Lung (tissue), 11 donors: ENCODE measurements at regions not wholly inside any gene's neighbourhood (a gene's known extent, or its start where the extent isn't known, plus 50 kb on each side); places are given as distances from the start of the nearest gene placed in this dataset.

Source experiments
- ATAC-seq: fragments of 200-7000 bp; cut with Tn5 transposase; one replicate; pipeline ENCODE4 v1.9.1; 2020; ENCODE audit warnings: moderate number of reproducible peaks; ENCODE audit not compliant: insufficient read depth, low FRiP score
- DNase-seq, 3 donors: peaks; one replicate each; pipeline ENCODE4 v3.0.0-alpha.2; 2013 to 2017
- H3K27ac ChIP-seq, 2 donors: one replicate each; pipeline ENCODE4 v1.5.1; 2013; ENCODE audit warnings: mild to moderate bottlenecking in 2 of 2, moderate library complexity in 2 of 2, control low read depth in 1 of 2, inconsistent platforms in 1 of 2, low read depth in 1 of 2, low read length in 1 of 2
- H3K27me3 ChIP-seq, 3 donors: one replicate each; pipeline ENCODE4 v1.5.1; 2013; ENCODE audit warnings: low read length in 2 of 3; ENCODE audit not compliant: control insufficient read depth in 3 of 3, insufficient read depth in 3 of 3
- H3K36me3 ChIP-seq, 4 donors: one replicate each; pipeline ENCODE4 v1.5.1; 2013; ENCODE audit warnings: low read length in 4 of 4, mild to moderate bottlenecking in 1 of 4, moderate library complexity in 1 of 4; ENCODE audit not compliant: control insufficient read depth in 4 of 4, insufficient read depth in 4 of 4
- H3K4me1 ChIP-seq, 5 donors: one replicate each; pipeline ENCODE4 v1.5.1; 2013; ENCODE audit warnings: low read length in 5 of 5, mild to moderate bottlenecking in 2 of 5, moderate library complexity in 1 of 5; ENCODE audit not compliant: control insufficient read depth in 5 of 5, insufficient read depth in 5 of 5
- H3K4me3 ChIP-seq: one replicate; pipeline ENCODE4 v1.5.1; 2013; ENCODE audit warnings: mild to moderate bottlenecking, control low read depth, moderate library complexity
- H3K9ac ChIP-seq, 2 donors: one replicate each; pipeline ENCODE4 v1.5.1; 2013; ENCODE audit warnings: low read length in 2 of 2, control low read depth in 1 of 2; ENCODE audit not compliant: insufficient read depth in 1 of 2
- H3K9me3 ChIP-seq, 4 donors: one replicate each; pipeline ENCODE4 v1.5.1; 2013; ENCODE audit warnings: low read length in 3 of 4, mild to moderate bottlenecking in 1 of 4, moderate library complexity in 1 of 4; ENCODE audit not compliant: control insufficient read depth in 4 of 4, insufficient read depth in 3 of 4
- WGBS, 2 donors: extraction: QIAGEN DNeasy Blood & Tissue Kit; methylation state at CpG; one replicate each; pipeline ENCODE4 v1.1.7; 2013; 5-methylcytosine and 5-hydroxymethylcytosine counted together
- TF ChIP-seq, protein P1 (sequence below): IDR thresholded peaks from 2 replicates; pipeline ENCODE4 v1.5.1; 2012; ENCODE audit warnings: mild to moderate bottlenecking; ENCODE audit errors: control extremely low read depth, extremely low read depth
- donor health status: control.
- donor health status: control.
- donor health status: Bipolar disorder and iron deficiency.
- donor health status: healthy.
- donor health status: DM: yes; HTN: yes; CAD: no.

- no peak for DNase-seq
- no peak overlapping the region for H3K9ac ChIP-seq
- H3K27me3 ChIP-seq: no peaks in the 10 kb centered on the region
- H3K4me1 ChIP-seq: no peaks in the 10 kb centered on the region
- TF ChIP-seq, protein P1, sequence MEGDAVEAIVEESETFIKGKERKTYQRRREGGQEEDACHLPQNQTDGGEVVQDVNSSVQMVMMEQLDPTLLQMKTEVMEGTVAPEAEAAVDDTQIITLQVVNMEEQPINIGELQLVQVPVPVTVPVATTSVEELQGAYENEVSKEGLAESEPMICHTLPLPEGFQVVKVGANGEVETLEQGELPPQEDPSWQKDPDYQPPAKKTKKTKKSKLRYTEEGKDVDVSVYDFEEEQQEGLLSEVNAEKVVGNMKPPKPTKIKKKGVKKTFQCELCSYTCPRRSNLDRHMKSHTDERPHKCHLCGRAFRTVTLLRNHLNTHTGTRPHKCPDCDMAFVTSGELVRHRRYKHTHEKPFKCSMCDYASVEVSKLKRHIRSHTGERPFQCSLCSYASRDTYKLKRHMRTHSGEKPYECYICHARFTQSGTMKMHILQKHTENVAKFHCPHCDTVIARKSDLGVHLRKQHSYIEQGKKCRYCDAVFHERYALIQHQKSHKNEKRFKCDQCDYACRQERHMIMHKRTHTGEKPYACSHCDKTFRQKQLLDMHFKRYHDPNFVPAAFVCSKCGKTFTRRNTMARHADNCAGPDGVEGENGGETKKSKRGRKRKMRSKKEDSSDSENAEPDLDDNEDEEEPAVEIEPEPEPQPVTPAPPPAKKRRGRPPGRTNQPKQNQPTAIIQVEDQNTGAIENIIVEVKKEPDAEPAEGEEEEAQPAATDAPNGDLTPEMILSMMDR: no peak
- H3K9me3 ChIP-seq: peaks cover 0 to 2% (median 0%) of the 10 kb centered on the region in 4 donors
- no peak for ATAC-seq
- H3K36me3 ChIP-seq: no peaks in the 10 kb centered on the region
- no peak overlapping the region for H3K27ac ChIP-seq
- WGBS, 2 donors: 75 to 87% methylated on average over 3 of the region's 3 CpGs
- no peak overlapping the region for H3K4me3 ChIP-seq
These were observed 319.0 kb downstream of the TMEM114 start for GRCh38 chr16:8271344-8271743.

DNA sequence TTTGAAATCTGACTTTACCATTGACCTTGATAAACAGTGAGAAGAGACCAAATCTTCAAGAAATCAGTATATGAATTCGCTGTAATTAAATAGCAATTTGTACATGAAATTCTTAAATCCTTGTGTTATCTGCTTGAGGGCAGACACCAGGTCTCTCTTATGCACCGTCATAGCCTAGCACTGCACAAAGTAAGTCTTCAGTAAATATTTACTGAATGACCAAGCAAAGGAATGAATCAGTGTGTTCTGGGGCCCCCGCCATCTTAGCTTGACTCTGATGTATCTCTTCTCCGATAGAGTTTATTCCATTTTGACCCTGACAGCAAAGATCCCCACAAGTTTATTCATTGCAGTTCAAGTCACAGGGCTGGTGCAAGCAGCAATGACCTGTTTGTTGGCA is 328.0 kb downstream of the TMEM114 start:
- Histone ChIP-seq H3K9me3 (no peaks in the 10 kb centered on the region), H3K36me3 (no peaks in the 10 kb centered on the region), H3K4me3 (no peak overlapping the region), H3K27me3 (no peaks in the 10 kb centered on the region), H3K4me1 (no peaks in the 10 kb centered on the region), H3K27ac (no peak overlapping the region), H3K9ac (no peak overlapping the region)
- ATAC-seq: no peak
- 74 to 88% methylated on average over 4 of the region's 4 CpGs for WGBS, 2 donors
- TF ChIP-seq, protein P1: no peak
- DNase-seq: no peak

DNA sequence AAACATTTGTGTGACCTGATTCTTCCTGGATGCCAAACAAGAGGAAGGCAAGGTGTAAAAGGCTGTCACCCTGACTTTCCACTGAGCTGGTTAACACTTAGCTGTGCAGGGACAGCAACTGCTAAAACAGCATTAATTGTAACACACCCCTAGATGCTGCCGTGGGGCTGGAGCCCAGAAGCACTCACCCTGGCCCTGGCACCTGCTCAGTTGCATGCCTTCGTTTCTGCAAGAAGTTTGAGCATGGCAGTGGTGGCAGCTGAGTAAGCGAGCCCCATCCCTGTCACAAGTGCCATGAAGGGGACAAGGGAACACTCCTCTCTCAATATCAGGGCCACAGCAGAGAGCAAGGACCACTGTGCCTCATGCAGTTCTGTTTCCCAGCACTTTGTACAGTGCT is 330.2 kb downstream of the TMEM114 start:
- ATAC-seq: no peak
- TF ChIP-seq, protein P1: no peak
- Histone ChIP-seq H3K36me3 (no peaks in the 10 kb centered on the region), H3K4me3 (no peak overlapping the region), H3K4me1 (no peaks in the 10 kb centered on the region), H3K9ac (no peak overlapping the region), H3K27ac (no peak overlapping the region), H3K9me3 (no peaks in the 10 kb centered on the region), H3K27me3 (no peaks in the 10 kb centered on the region)
- WGBS, 2 donors: 70 to 81% methylated on average over 3 of the region's 3 CpGs
- DNase-seq: no peak

- TF ChIP-seq, protein P1: no peak
- DNase-seq: no peak
- Histone ChIP-seq H3K9ac (no peak overlapping the region), H3K4me3 (no peak overlapping the region), H3K36me3 (no peaks in the 10 kb centered on the region), H3K9me3 (no peaks in the 10 kb centered on the region), H3K4me1 (no peaks in the 10 kb centered on the region), H3K27ac (no peak overlapping the region), H3K27me3 (no peaks in the 10 kb centered on the region)
- WGBS, 2 donors: 69% methylated on average over 7 of the region's 7 CpGs
- ATAC-seq: no peak
These were observed 331.8 kb downstream of the TMEM114 start for GRCh38 chr16:8258523-8258922.
